GM23338 (cell line): ENCODE measurements at regions not wholly inside any gene's neighbourhood (a gene's known extent, or its start where the extent isn't known, plus 50 kb on each side); places are given as distances from the start of the nearest gene placed in this dataset.

Source experiments
- ATAC-seq: fragments of 200-7000 bp; cut with Tn5 transposase; 3 replicates; pipeline ENCODE4 v1.9.1; 2020
- DNase-seq: peaks from one replicate; pipeline ENCODE4 v3.0.0-alpha.2; 2015; ENCODE audit warnings: low spot score
- H2AFZ ChIP-seq: fragments of 200-600 bp; sonication (generic); 2 replicates; pipeline ENCODE4 v1.8.0; 2016; ENCODE audit warnings: antibody characterized with exemption, mild to moderate bottlenecking, moderate library complexity
- H3F3A ChIP-seq: fragments of 200-600 bp; sonication (generic); replicated peaks from 2 replicates; pipeline ENCODE4 v1.8.0; 2017; ENCODE audit warnings: antibody characterized with exemption, mixed run types, low read depth
- H3K27ac ChIP-seq: fragments of 200-600 bp; sonication (generic); 2 replicates; pipeline ENCODE4 v1.6.1; 2016; ENCODE audit warnings: low read depth
- H3K27me3 ChIP-seq: fragments of 200-600 bp; sonication (generic); 2 replicates; pipeline ENCODE4 v1.8.0; 2016; ENCODE audit warnings: mild to moderate bottlenecking, mixed run types, moderate library complexity; ENCODE audit not compliant: insufficient read depth
- H3K36me3 ChIP-seq: fragments of 200-600 bp; sonication (generic); 2 replicates; pipeline ENCODE4 v1.8.0; 2016; ENCODE audit warnings: mild to moderate bottlenecking; ENCODE audit not compliant: insufficient read depth
- H3K4me1 ChIP-seq: fragments of 200-600 bp; sonication (generic); 2 replicates; pipeline ENCODE4 v1.8.0; 2016; ENCODE audit warnings: mild to moderate bottlenecking, moderate library complexity; ENCODE audit not compliant: insufficient read depth
- H3K4me2 ChIP-seq: fragments of 200-600 bp; sonication (generic); 2 replicates; pipeline ENCODE4 v1.7.1; 2017; ENCODE audit warnings: mixed run types
- H3K4me3 ChIP-seq: fragments of 200-600 bp; sonication (generic); 2 replicates; pipeline ENCODE4 v1.6.1; 2016; ENCODE audit warnings: mixed run types
- H3K79me2 ChIP-seq: fragments of 200-600 bp; sonication (generic); replicated peaks from 2 replicates; pipeline ENCODE4 v1.8.0; 2017; ENCODE audit warnings: mild to moderate bottlenecking; ENCODE audit not compliant: insufficient read depth
- H3K9me2 ChIP-seq: fragments of 200-600 bp; sonication (generic); 2 replicates; pipeline ENCODE4 v1.8.0; 2017; ENCODE audit not compliant: insufficient read depth
- H4K20me1 ChIP-seq: fragments of 200-600 bp; sonication (generic); replicated peaks from 2 replicates; pipeline ENCODE4 v1.8.0; 2017; ENCODE audit warnings: mild to moderate bottlenecking; ENCODE audit not compliant: insufficient read depth
- H3K27ac Mint-ChIP-seq: 2 replicates; pipeline ENCODE4 v1.8.0; 2020; ENCODE audit warnings: inconsistent platforms, mild to moderate bottlenecking, moderate library complexity, mixed read lengths
- H3K27me3 Mint-ChIP-seq: 3 replicates; pipeline ENCODE4 v1.8.0; 2022; ENCODE audit warnings: low read depth, mild to moderate bottlenecking, moderate library complexity, mixed read lengths, inconsistent platforms; ENCODE audit not compliant: insufficient read depth, poor library complexity
- H3K36me3 Mint-ChIP-seq: 3 replicates; pipeline ENCODE4 v1.8.0; 2021; ENCODE audit warnings: low read depth, mild to moderate bottlenecking, inconsistent platforms, moderate library complexity, mixed read lengths
- H3K4me1 Mint-ChIP-seq: 3 replicates; pipeline ENCODE4 v1.8.0; 2020; ENCODE audit warnings: mild to moderate bottlenecking, inconsistent platforms, mixed read lengths
- H3K4me3 Mint-ChIP-seq: 3 replicates; pipeline ENCODE4 v1.8.0; 2021; ENCODE audit warnings: moderate library complexity, mild to moderate bottlenecking, inconsistent platforms, mixed read lengths
- H3K9me3 Mint-ChIP-seq: 3 replicates; pipeline ENCODE4 v1.8.0; 2020; ENCODE audit warnings: moderate library complexity, mild to moderate bottlenecking, inconsistent platforms, mixed read lengths
- CREB1 ChIP-seq: fragments of 250-450 bp; sonication (Bioruptor Pico); IDR thresholded peaks from 2 replicates; pipeline ENCODE4 v1.5.0; 2020; ENCODE audit warnings: low read depth, mild to moderate bottlenecking, moderate library complexity
- ETS1 ChIP-seq: IDR thresholded peaks from 2 replicates; pipeline ENCODE4 v1.6.1; 2016; ENCODE audit warnings: antibody characterized with exemption
- EZH2 ChIP-seq: fragments of 200-600 bp; sonication (generic); IDR thresholded peaks from one replicate; pipeline ENCODE4 v1.8.0; 2017; ENCODE audit warnings: antibody characterized with exemption, mild to moderate bottlenecking, low read depth; ENCODE audit not compliant: unreplicated experiment
- EZH2phosphoT487 ChIP-seq: fragments of 200-600 bp; sonication (generic); IDR thresholded peaks from one replicate; pipeline ENCODE4 v1.8.1; 2018; ENCODE audit warnings: antibody characterized with exemption; ENCODE audit not compliant: unreplicated experiment
- JUNB ChIP-seq: IDR thresholded peaks from one replicate; pipeline ENCODE4 v1.6.1; 2016; ENCODE audit warnings: antibody characterized with exemption; ENCODE audit not compliant: unreplicated experiment
- NANOG ChIP-seq: IDR thresholded peaks from 2 replicates; pipeline ENCODE4 v1.6.1; 2016; ENCODE audit warnings: antibody characterized with exemption, borderline replicate concordance
- POLR2AphosphoS5 ChIP-seq: IDR thresholded peaks from 2 replicates; pipeline ENCODE4 v1.6.1; 2016; ENCODE audit warnings: antibody characterized with exemption, low read depth
- STAT1 ChIP-seq: IDR thresholded peaks from one replicate; pipeline ENCODE4 v1.6.1; 2016; ENCODE audit warnings: antibody characterized with exemption; ENCODE audit not compliant: unreplicated experiment
- ZNF114 ChIP-seq: fragments of 250-450 bp; sonication (Bioruptor Pico); IDR thresholded peaks from 2 replicates; pipeline ENCODE4 v1.5.0; 2020; ENCODE audit warnings: mild to moderate bottlenecking, moderate library complexity
- ZNF331 ChIP-seq: fragments of 250-450 bp; sonication (Bioruptor Pico); IDR thresholded peaks from 2 replicates; pipeline ENCODE4 v1.5.0; 2020; ENCODE audit warnings: low read depth, mild to moderate bottlenecking, moderate library complexity
- TF ChIP-seq, protein P1 (sequence below): IDR thresholded peaks from one replicate; pipeline ENCODE4 v1.6.1; 2018; ENCODE audit warnings: antibody characterized with exemption; ENCODE audit not compliant: unreplicated experiment

- TF ChIP-seq, protein P1, sequence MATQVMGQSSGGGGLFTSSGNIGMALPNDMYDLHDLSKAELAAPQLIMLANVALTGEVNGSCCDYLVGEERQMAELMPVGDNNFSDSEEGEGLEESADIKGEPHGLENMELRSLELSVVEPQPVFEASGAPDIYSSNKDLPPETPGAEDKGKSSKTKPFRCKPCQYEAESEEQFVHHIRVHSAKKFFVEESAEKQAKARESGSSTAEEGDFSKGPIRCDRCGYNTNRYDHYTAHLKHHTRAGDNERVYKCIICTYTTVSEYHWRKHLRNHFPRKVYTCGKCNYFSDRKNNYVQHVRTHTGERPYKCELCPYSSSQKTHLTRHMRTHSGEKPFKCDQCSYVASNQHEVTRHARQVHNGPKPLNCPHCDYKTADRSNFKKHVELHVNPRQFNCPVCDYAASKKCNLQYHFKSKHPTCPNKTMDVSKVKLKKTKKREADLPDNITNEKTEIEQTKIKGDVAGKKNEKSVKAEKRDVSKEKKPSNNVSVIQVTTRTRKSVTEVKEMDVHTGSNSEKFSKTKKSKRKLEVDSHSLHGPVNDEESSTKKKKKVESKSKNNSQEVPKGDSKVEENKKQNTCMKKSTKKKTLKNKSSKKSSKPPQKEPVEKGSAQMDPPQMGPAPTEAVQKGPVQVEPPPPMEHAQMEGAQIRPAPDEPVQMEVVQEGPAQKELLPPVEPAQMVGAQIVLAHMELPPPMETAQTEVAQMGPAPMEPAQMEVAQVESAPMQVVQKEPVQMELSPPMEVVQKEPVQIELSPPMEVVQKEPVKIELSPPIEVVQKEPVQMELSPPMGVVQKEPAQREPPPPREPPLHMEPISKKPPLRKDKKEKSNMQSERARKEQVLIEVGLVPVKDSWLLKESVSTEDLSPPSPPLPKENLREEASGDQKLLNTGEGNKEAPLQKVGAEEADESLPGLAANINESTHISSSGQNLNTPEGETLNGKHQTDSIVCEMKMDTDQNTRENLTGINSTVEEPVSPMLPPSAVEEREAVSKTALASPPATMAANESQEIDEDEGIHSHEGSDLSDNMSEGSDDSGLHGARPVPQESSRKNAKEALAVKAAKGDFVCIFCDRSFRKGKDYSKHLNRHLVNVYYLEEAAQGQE, result no peak
- no peak for TF ChIP-seq CREB1 (CRISPR knock-in tag)
- TF ChIP-seq ZNF331 (CRISPR knock-in tag), result no peak
- no peak for TF ChIP-seq NANOG
- no peak for TF ChIP-seq ETS1
- TF ChIP-seq EZH2, result no peak
- no peak for TF ChIP-seq ZNF114
Measured at GRCh38 chr4:136690360-136690759, 841.9 kb downstream of the PCDH18 start (continued).

DNA sequence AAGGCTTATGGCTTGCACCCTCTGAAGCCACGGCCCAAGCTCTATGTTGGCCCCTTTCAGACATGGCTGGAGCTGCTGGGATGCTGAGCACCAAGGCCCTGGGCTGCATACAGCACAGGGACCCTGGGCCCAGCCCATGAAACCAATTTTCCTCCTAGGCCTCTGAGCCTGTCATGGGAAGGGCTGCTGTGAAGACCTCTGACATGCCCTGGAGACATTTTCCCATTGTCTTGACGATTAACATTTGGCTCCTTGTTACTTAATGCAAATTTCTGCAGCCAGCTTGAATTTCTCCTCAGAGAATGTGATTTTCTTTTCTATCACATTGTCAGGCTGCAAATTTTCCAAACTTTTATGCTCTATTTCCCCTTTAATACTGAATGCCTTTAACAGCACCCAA lies 844.7 kb downstream of the PCDH18 start:
- Histone ChIP-seq H3K27ac (no peak overlapping the region), H3K4me3 (no peak overlapping the region), H3K27me3 (no peaks in the 10 kb centered on the region), H3K9me2 (no peaks in the 10 kb centered on the region), H4K20me1 (no peaks in the 10 kb centered on the region), H2AFZ (no peak overlapping the region), H3K4me2 (no peak overlapping the region), H3K4me1 (peaks cover 16% of the 10 kb centered on the region; the same call in 1 of the 2 replicates), H3K79me2 (no peaks in the 10 kb centered on the region), H3K36me3 (no peaks in the 10 kb centered on the region), H3F3A (no peaks in the 10 kb centered on the region)
- H3K4me1 Mint-ChIP-seq, result peaks cover 19% of the 10 kb centered on the region
- no peak for ATAC-seq
- H3K9me3 Mint-ChIP-seq, result no peaks in the 10 kb centered on the region
- 0 out of 3 replicates have a peak, but pooled peaks cover 9% of the 10 kb centered on the region for H3K36me3 Mint-ChIP-seq
- no peak overlapping the region for H3K27ac Mint-ChIP-seq
- no peak for DNase-seq
- H3K4me3 Mint-ChIP-seq, result no peak overlapping the region
- H3K27me3 Mint-ChIP-seq, result no peaks in the 10 kb centered on the region
- TF ChIP-seq EZH2phosphoT487, result no peak
- TF ChIP-seq, protein P1, result no peak
- TF ChIP-seq POLR2AphosphoS5, result no peak
- no peak for TF ChIP-seq STAT1
- TF ChIP-seq EZH2, result no peak
- no peak for TF ChIP-seq ZNF114
- TF ChIP-seq JUNB, result no peak
- no peak for TF ChIP-seq CREB1 (CRISPR knock-in tag)
- TF ChIP-seq NANOG, result no peak
- TF ChIP-seq ETS1, result no peak
